ENCODE measurements at regions not wholly inside any gene's neighbourhood (a gene's known extent, or its start where the extent isn't known, plus 50 kb on each side); places are given as distances from the start of the nearest gene placed in this dataset.

GRCh38 chr12:104816845-104817503 lies 141.1 kb downstream of the SLC41A2 start:
- intact Hi-C loops (cut with micrococcal nuclease) = no loop called here
- ATAC-seq = no peak
- DNase-seq = no peak

GRCh38 chr12:104815935-104816334 lies 142.2 kb downstream of the SLC41A2 start:
- ATAC-seq = no peak
- intact Hi-C loops (cut with micrococcal nuclease) = no loop called here
- DNase-seq = no peak

- intact Hi-C loops (cut with micrococcal nuclease) = no loop called here
- DNase-seq (no peak), ATAC-seq (no peak)
Measured at GRCh38 chr12:104814944-104815343, 143.1 kb downstream of the SLC41A2 start.
